Caco-2 (cell line): ENCODE measurements at regions not wholly inside any gene's neighbourhood (a gene's known extent, or its start where the extent isn't known, plus 50 kb on each side); places are given as distances from the start of the nearest gene placed in this dataset.

ENCODE experiments used
- BruUV-seq: library from RNA; stranded (reverse); fragments of 400-500 nt; replicated peaks from 2 replicates; lab custom pipeline; 2021; lab: Mats Ljungman, UMichigan
- CTCF ChIA-PET: fragments of 300-600 bp; sonication (Branson Sonifier 250); formaldehyde crosslinking; loops from one replicate; lab custom pipeline; 2022; ENCODE audit warnings: antibody characterized with exemption; lab: Charles Lee
- POLR2A ChIA-PET: fragments of 300-600 bp; sonication (Branson Sonifier 250); formaldehyde crosslinking; loops from one replicate; lab custom pipeline; 2022; ENCODE audit warnings: antibody characterized with exemption; lab: Charles Lee
- DNase-seq, 2 experiments: peaks; one replicate each; pipeline versions ENCODE4 v3.0.0 to v3.0.0-alpha.2; 2020 to 2022
- H3K27me3 ChIP-seq: replicated peaks from 2 replicates; pipeline ENCODE4 v1.6.0; 2011; ENCODE audit warnings: low read length; ENCODE audit not compliant: control insufficient read depth, insufficient read depth
- H3K36me3 ChIP-seq: 2 replicates; pipeline ENCODE4 v1.5.1; 2011; ENCODE audit warnings: low read length; ENCODE audit not compliant: control insufficient read depth, insufficient read depth
- H3K4me1 ChIP-seq: fragments of 250-450 bp; sonication (Bioruptor Pico); 2 replicates; pipeline ENCODE4 v1.5.1; 2020; ENCODE audit warnings: mild to moderate bottlenecking
- H3K4me3 ChIP-seq: 2 replicates; pipeline ENCODE4 v1.5.1; 2011; ENCODE audit warnings: low read depth, mild to moderate bottlenecking, control low read depth, low read length
- H3K9me3 ChIP-seq: fragments of 250-450 bp; sonication (Bioruptor Pico); 2 replicates; pipeline ENCODE4 v1.5.1; 2020; ENCODE audit warnings: mild to moderate bottlenecking, moderate library complexity
- H3K27ac Mint-ChIP-seq: one replicate; pipeline ENCODE4 v1.8.0; 2022; ENCODE audit warnings: mixed read lengths; ENCODE audit not compliant: unreplicated experiment
- H3K27me3 Mint-ChIP-seq: one replicate; pipeline ENCODE4 v1.8.0; 2022; ENCODE audit warnings: mixed read lengths; ENCODE audit not compliant: insufficient read depth, unreplicated experiment
- H3K36me3 Mint-ChIP-seq: one replicate; pipeline ENCODE4 v1.8.0; 2022; ENCODE audit warnings: mild to moderate bottlenecking, mixed read lengths; ENCODE audit not compliant: insufficient read depth, unreplicated experiment
- H3K4me1 Mint-ChIP-seq: one replicate; pipeline ENCODE4 v1.8.0; 2022; ENCODE audit warnings: low read depth, mixed read lengths; ENCODE audit not compliant: unreplicated experiment
- H3K4me3 Mint-ChIP-seq: one replicate; pipeline ENCODE4 v1.8.0; 2022; ENCODE audit warnings: mild to moderate bottlenecking, moderate library complexity, mixed read lengths; ENCODE audit not compliant: unreplicated experiment
- H3K9me3 Mint-ChIP-seq: one replicate; pipeline ENCODE4 v1.8.0; 2022; ENCODE audit warnings: mixed read lengths; ENCODE audit not compliant: unreplicated experiment
- CTCF ChIP-seq, 2 experiments: fragments of 200-600 bp in 1 of 2; IDR thresholded peaks; 1 replicate in 1 of 2; 2 replicates in 1 of 2; pipeline versions ENCODE4 v1.5.1 to v1.8.0; 2011 to 2022; ENCODE audit warnings: antibody characterized with exemption in 1 of 2, control low read depth in 1 of 2, inconsistent platforms in 1 of 2, low read depth in 1 of 2, low read length in 1 of 2, mild to moderate bottlenecking in 1 of 2, moderate library complexity in 1 of 2; ENCODE audit not compliant: insufficient read depth in 1 of 2, severe bottlenecking in 1 of 2, unreplicated experiment in 1 of 2
- intact Hi-C: fragments of 100-400 bp; cut with micrococcal nuclease; formaldehyde crosslinking; loops from one replicate; pipeline ENCODE4 v1.10.0; 2022; ENCODE audit not compliant: unreplicated experiment

- peak in 1 of 2 experiments; percentile 25 for DNase-seq
- Mint-ChIP-seq H3K27ac (no peak overlapping the region), H3K9me3 (peaks cover 16% of the 10 kb centered on the region), H3K4me1 (no peaks in the 10 kb centered on the region), H3K36me3 (no peaks in the 10 kb centered on the region), H3K4me3 (no peak overlapping the region), H3K27me3 (peaks cover 9% of the 10 kb centered on the region)
- H3K4me1 ChIP-seq, result no peaks in the 10 kb centered on the region
- ChIA-PET CTCF (no interaction called here), POLR2A (no interaction called here)
- H3K27me3 ChIP-seq, result no peaks in the 10 kb centered on the region
- TF ChIP-seq CTCF (IDR thresholded peaks at IDR 0.05; ENCODE audit: insufficient read depth in 1 of 2, low read depth in 1 of 2, low read length in 1 of 2, severe bottlenecking in 1 of 2, unreplicated experiment in 1 of 2), result no peak
- no peaks in the 10 kb centered on the region for H3K36me3 ChIP-seq
- H3K4me3 ChIP-seq, result no peak overlapping the region
- intact Hi-C loops, result no loop called here
- no TSS peak for BruUV-seq
- H3K9me3 ChIP-seq, result no peaks in the 10 kb centered on the region; the same call in 1 of the 2 replicates
These were observed 103.1 kb downstream of the INHBA start for GRCh38 chr7:41599760-41600159.

- ChIA-PET CTCF (no interaction called here), POLR2A (no interaction called here)
- Mint-ChIP-seq H3K4me3 (no peak overlapping the region), H3K27me3 (peaks cover 8% of the 10 kb centered on the region), H3K36me3 (no peaks in the 10 kb centered on the region), H3K9me3 (peaks cover 16% of the 10 kb centered on the region), H3K27ac (no peak overlapping the region), H3K4me1 (no peaks in the 10 kb centered on the region)
- H3K36me3 ChIP-seq, result no peaks in the 10 kb centered on the region
- H3K4me3 ChIP-seq, result no peak overlapping the region
- H3K27me3 ChIP-seq, result no peaks in the 10 kb centered on the region
- no peaks in the 10 kb centered on the region for H3K4me1 ChIP-seq
- no peak for DNase-seq
- no peak for TF ChIP-seq CTCF (IDR thresholded peaks at IDR 0.05; ENCODE audit: insufficient read depth in 1 of 2, low read depth in 1 of 2, low read length in 1 of 2, severe bottlenecking in 1 of 2, unreplicated experiment in 1 of 2)
- intact Hi-C loops, result no loop called here
- BruUV-seq, result no TSS peak
- no peaks in the 10 kb centered on the region for H3K9me3 ChIP-seq
These were observed 110.1 kb downstream of the INHBA start for GRCh38 chr7:41592794-41593193.

- Mint-ChIP-seq H3K9me3 (peaks cover 15% of the 10 kb centered on the region), H3K27me3 (peaks cover 8% of the 10 kb centered on the region), H3K27ac (no peak overlapping the region), H3K4me3 (no peak overlapping the region), H3K36me3 (no peaks in the 10 kb centered on the region), H3K4me1 (no peaks in the 10 kb centered on the region)
- no peaks in the 10 kb centered on the region for H3K27me3 ChIP-seq
- ChIA-PET POLR2A (no interaction called here), CTCF (no interaction called here)
- DNase-seq, result no peak
- H3K4me1 ChIP-seq, result no peaks in the 10 kb centered on the region
- intact Hi-C loops, result no loop called here
- no peaks in the 10 kb centered on the region for H3K36me3 ChIP-seq
- no TSS peak for BruUV-seq
- no peaks in the 10 kb centered on the region for H3K9me3 ChIP-seq
- H3K4me3 ChIP-seq, result no peak overlapping the region
- no peak for TF ChIP-seq CTCF (IDR thresholded peaks at IDR 0.05; ENCODE audit: insufficient read depth in 1 of 2, low read depth in 1 of 2, low read length in 1 of 2, severe bottlenecking in 1 of 2, unreplicated experiment in 1 of 2)
These were observed 110.7 kb downstream of the INHBA start for GRCh38 chr7:41592236-41592635.
